Adrenal gland (tissue), 5 donors: ENCODE measurements at regions not wholly inside any gene's neighbourhood (a gene's known extent, or its start where the extent isn't known, plus 50 kb on each side); places are given as distances from the start of the nearest gene placed in this dataset.

Experiments used
- POLR2A ChIP-seq, 2 donors: fragments of 450-650 bp; IDR thresholded peaks; one replicate each; pipeline ENCODE4 v1.6.1; 2017; ENCODE audit warnings: antibody characterized with exemption in 2 of 2, mild to moderate bottlenecking in 2 of 2, moderate library complexity in 1 of 2
- TF ChIP-seq, protein P1 (sequence below), 6 experiments: fragments of 450-650 bp in 4 of 6; fragments of 200-600 bp in 2 of 6; sonication (generic) in 1 of 6; IDR thresholded peaks; 1 replicate in 5 of 6; 2 replicates in 1 of 6; pipeline versions ENCODE4 v1.5.1 to v1.8.0; 2016 to 2021; ENCODE audit warnings: antibody characterized with exemption in 6 of 6, mild to moderate bottlenecking in 2 of 6, moderate library complexity in 1 of 6
- donor health status: DM: no; HTN: no; CAD: no.

- TF ChIP-seq, protein P1, sequence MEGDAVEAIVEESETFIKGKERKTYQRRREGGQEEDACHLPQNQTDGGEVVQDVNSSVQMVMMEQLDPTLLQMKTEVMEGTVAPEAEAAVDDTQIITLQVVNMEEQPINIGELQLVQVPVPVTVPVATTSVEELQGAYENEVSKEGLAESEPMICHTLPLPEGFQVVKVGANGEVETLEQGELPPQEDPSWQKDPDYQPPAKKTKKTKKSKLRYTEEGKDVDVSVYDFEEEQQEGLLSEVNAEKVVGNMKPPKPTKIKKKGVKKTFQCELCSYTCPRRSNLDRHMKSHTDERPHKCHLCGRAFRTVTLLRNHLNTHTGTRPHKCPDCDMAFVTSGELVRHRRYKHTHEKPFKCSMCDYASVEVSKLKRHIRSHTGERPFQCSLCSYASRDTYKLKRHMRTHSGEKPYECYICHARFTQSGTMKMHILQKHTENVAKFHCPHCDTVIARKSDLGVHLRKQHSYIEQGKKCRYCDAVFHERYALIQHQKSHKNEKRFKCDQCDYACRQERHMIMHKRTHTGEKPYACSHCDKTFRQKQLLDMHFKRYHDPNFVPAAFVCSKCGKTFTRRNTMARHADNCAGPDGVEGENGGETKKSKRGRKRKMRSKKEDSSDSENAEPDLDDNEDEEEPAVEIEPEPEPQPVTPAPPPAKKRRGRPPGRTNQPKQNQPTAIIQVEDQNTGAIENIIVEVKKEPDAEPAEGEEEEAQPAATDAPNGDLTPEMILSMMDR (IDR thresholded peaks at IDR 0.05) = no peak
- no peak for TF ChIP-seq POLR2A (IDR thresholded peaks at IDR 0.05)
These were observed 85.4 kb upstream of the LYZL1 start for GRCh38 chr10:29203432-29203831.
